MCF 10A (cell line): ENCODE measurements at regions not wholly inside any gene's neighbourhood (a gene's known extent, or its start where the extent isn't known, plus 50 kb on each side); places are given as distances from the start of the nearest gene placed in this dataset.

Experiments used
- BruUV-seq: library from RNA; stranded (reverse); fragments of 400-500 nt; replicated peaks from 2 replicates; lab custom pipeline; 2021; lab: Mats Ljungman, UMichigan
- CTCF ChIA-PET: fragments of 300-600 bp; sonication (Branson Sonifier 250); formaldehyde crosslinking; extraction: SDS; loops from one replicate; lab custom pipeline; 2021; ENCODE audit warnings: antibody characterized with exemption, inconsistent platforms; lab: Yijun Ruan, JAX
- POLR2A ChIA-PET: fragments of 300-600, 350-650 bp; sonication (Branson Sonifier 250); formaldehyde crosslinking; extraction: SDS; loops from one replicate; lab custom pipeline; 2020; ENCODE audit warnings: antibody characterized with exemption, inconsistent platforms; lab: Yijun Ruan, JAX
- DNase-seq: peaks from one replicate; pipeline ENCODE4 v3.0.0-alpha.2; 2018; ENCODE audit not compliant: unreplicated experiment
- H3K27ac Mint-ChIP-seq: one replicate; pipeline ENCODE4 v1.8.0; 2022; ENCODE audit warnings: mild to moderate bottlenecking, low read depth, mixed read lengths; ENCODE audit not compliant: unreplicated experiment
- H3K27me3 Mint-ChIP-seq: one replicate; pipeline ENCODE4 v1.8.0; 2022; ENCODE audit warnings: mixed read lengths; ENCODE audit not compliant: insufficient read depth, unreplicated experiment
- H3K36me3 Mint-ChIP-seq: one replicate; pipeline ENCODE4 v1.8.0; 2022; ENCODE audit warnings: mild to moderate bottlenecking, moderate library complexity, mixed read lengths; ENCODE audit not compliant: insufficient read depth, unreplicated experiment
- H3K4me1 Mint-ChIP-seq: one replicate; pipeline ENCODE4 v1.8.0; 2022; ENCODE audit warnings: mixed read lengths; ENCODE audit not compliant: insufficient read depth, unreplicated experiment
- H3K4me3 Mint-ChIP-seq: one replicate; pipeline ENCODE4 v1.8.0; 2022; ENCODE audit warnings: mild to moderate bottlenecking, moderate library complexity, mixed read lengths; ENCODE audit not compliant: unreplicated experiment
- H3K9me3 Mint-ChIP-seq: one replicate; pipeline ENCODE4 v1.8.0; 2022; ENCODE audit warnings: mixed read lengths; ENCODE audit not compliant: unreplicated experiment
- CTCF ChIP-seq: fragments of 200-600 bp; IDR thresholded peaks from one replicate; pipeline ENCODE4 v1.8.0; 2022; ENCODE audit warnings: antibody characterized with exemption, mild to moderate bottlenecking; ENCODE audit not compliant: unreplicated experiment
- intact Hi-C: fragments of 100-400 bp; cut with micrococcal nuclease; formaldehyde crosslinking; loops from 2 replicates; pipeline ENCODE4 v1.14.1; 2022

- Mint-ChIP-seq H3K36me3 (no peaks in the 10 kb centered on the region), H3K27me3 (no peaks in the 10 kb centered on the region), H3K4me3 (no peak overlapping the region), H3K27ac (no peak overlapping the region), H3K4me1 (no peaks in the 10 kb centered on the region), H3K9me3 (no peaks in the 10 kb centered on the region)
- intact Hi-C loops = no loop called here
- ChIA-PET POLR2A (interaction anchor here (1.5 kb wide), 1 partner anchor 10 kb away, joined by 4 read pairs; no protein-coding TSS in a partner anchor), CTCF (interaction anchor here (1.1 to 3.4 kb wide), 3 partner anchors 22 to 307 kb away, joined by 3 to 20 read pairs (median 6); no protein-coding TSS in a partner anchor)
- BruUV-seq = no TSS peak
- DNase-seq = no peak
- TF ChIP-seq CTCF = no peak
These were observed 301.6 kb downstream of the HLX start for GRCh38 chr1:221180704-221181368.

DNA sequence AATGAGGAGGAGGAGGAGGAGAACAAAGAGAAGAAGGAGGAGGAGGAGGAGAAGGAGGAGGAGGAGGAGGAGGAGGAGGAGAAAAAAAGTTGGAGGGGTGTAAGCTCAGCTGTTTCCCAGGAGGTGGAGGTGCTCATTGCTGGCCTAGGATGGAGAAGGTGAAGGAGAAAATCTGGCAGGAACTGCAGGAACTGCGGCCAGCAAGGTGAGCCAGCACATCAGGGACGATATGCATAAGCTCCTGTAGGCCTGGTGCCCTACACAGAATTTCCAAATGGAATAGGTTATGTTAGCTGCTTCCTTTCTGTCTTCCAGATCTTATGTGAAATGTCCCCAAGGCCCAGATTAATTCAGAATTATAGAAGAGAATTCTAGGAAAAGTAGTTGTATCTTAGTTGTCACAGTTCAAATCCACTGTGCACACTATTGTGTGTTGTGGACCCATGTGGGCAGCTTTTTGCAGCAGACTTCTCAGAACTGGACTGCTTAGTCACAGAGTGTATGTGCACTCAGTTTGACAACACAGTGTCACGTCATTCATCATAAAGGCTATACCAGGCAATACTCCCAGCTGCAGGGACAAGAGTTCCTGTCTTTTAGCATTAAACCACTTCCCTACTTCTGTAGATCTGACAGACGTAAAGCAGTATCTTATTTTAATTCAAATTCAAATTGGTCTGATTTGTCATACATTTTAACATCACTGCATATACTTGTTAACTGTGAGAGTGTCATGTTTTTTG lies 303.7 kb downstream of the HLX start:
- intact Hi-C loops = no loop called here
- BruUV-seq = no TSS peak
- Mint-ChIP-seq H3K27ac (no peak overlapping the region), H3K4me3 (no peak overlapping the region), H3K36me3 (no peaks in the 10 kb centered on the region), H3K9me3 (no peaks in the 10 kb centered on the region), H3K4me1 (no peaks in the 10 kb centered on the region), H3K27me3 (no peaks in the 10 kb centered on the region)
- no peak for TF ChIP-seq CTCF
- ChIA-PET CTCF (interaction anchor here (0.5 to 0.8 kb wide), 3 partner anchors 10 to 123 kb away, joined by 3 read pairs; no protein-coding TSS in a partner anchor), POLR2A (interaction anchor here (0.9 kb wide), 1 partner anchor 9 kb away, joined by 5 read pairs; no protein-coding TSS in a partner anchor)
- no peak for DNase-seq

DNA sequence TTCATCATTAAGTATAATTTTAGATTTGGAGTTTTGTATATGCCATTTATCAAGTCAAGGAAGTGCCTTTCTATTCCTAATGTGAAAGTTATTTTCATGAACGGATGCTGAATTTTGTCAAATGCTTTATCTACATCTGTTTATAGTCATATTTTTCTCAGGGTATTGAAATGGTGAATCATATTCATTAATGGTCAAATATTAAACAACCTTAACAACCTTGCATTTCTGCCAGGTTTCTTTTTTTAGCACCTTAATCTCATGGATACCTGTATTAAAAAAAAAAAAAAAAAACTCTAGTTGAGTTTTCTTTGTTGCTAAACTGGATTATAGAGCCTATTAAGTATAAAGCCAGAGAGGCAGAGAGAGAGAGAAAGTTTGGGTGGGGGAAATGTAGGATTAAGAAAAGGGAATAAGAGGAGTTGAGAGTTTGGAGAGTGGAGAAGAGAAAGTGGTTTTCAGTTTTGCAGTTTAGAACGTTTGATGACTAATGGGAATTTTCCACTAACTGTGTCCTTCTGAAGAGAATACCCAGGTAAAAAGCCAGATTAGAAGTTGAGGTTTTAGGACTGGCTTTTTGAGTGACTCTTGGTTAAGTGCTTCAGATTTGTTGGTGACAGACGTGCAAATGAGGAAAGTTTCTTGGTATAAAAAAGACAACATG lies 305.0 kb downstream of the HLX start:
- no peak overlapping the region for H3K27ac Mint-ChIP-seq
- BruUV-seq = no TSS peak
- POLR2A ChIA-PET = no interaction called here
- H3K36me3 Mint-ChIP-seq = no peaks in the 10 kb centered on the region
- intact Hi-C loops = no loop called here
- CTCF ChIA-PET = interaction anchor here (0.6 kb wide), 1 partner anchor 217 kb away, joined by 3 read pairs; no protein-coding TSS in a partner anchor
- H3K9me3 Mint-ChIP-seq = no peaks in the 10 kb centered on the region
- H3K27me3 Mint-ChIP-seq = no peaks in the 10 kb centered on the region
- DNase-seq = no peak
- TF ChIP-seq CTCF = no peak
- no peak overlapping the region for H3K4me3 Mint-ChIP-seq
- peaks cover 7% of the 10 kb centered on the region for H3K4me1 Mint-ChIP-seq

DNA sequence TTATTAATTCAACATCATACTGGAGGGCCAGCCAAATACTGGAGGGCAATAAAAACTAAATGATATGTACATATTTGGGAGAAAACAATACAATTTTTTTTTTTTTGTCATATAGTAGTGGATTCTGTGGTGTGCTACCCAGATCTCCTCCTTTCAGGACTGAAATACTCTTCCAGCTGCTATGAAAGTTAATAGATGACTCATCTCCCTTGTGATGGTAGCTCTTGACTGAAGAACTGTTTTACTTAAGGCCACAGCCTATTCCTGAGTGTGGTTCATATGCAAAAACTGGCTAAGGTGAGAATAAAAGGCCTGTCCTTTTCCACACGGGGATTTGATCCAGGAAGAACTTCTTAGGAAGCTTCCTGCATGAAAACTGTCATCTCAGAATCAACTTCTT lies 307.9 kb downstream of the HLX start:
- no peak for DNase-seq
- intact Hi-C loops = no loop called here
- CTCF ChIA-PET = interaction anchor here (0.5 to 2.5 kb wide), 8 partner anchors 8 to 542 kb away, joined by 3 to 32 read pairs (median 3); no protein-coding TSS in a partner anchor
- H3K9me3 Mint-ChIP-seq = no peaks in the 10 kb centered on the region
- no peaks in the 10 kb centered on the region for H3K36me3 Mint-ChIP-seq
- H3K4me1 Mint-ChIP-seq = peaks cover 7% of the 10 kb centered on the region
- POLR2A ChIA-PET = interaction anchor here (0.6 kb wide), 1 partner anchor 20 kb away, joined by 3 read pairs; no protein-coding TSS in a partner anchor
- no peak overlapping the region for H3K4me3 Mint-ChIP-seq
- no peak overlapping the region for H3K27ac Mint-ChIP-seq
- H3K27me3 Mint-ChIP-seq = no peaks in the 10 kb centered on the region
- no peak for TF ChIP-seq CTCF
- no TSS peak for BruUV-seq
